Caco-2 (cell line): ENCODE measurements at regions not wholly inside any gene's neighbourhood (a gene's known extent, or its start where the extent isn't known, plus 50 kb on each side); places are given as distances from the start of the nearest gene placed in this dataset.

ENCODE experiments used
- BruUV-seq: library from RNA; stranded (reverse); fragments of 400-500 nt; replicated peaks from 2 replicates; lab custom pipeline; 2021; lab: Mats Ljungman, UMichigan
- CTCF ChIA-PET: fragments of 300-600 bp; sonication (Branson Sonifier 250); formaldehyde crosslinking; loops from one replicate; lab custom pipeline; 2022; ENCODE audit warnings: antibody characterized with exemption; lab: Charles Lee
- POLR2A ChIA-PET: fragments of 300-600 bp; sonication (Branson Sonifier 250); formaldehyde crosslinking; loops from one replicate; lab custom pipeline; 2022; ENCODE audit warnings: antibody characterized with exemption; lab: Charles Lee
- DNase-seq, 2 experiments: peaks; one replicate each; pipeline versions ENCODE4 v3.0.0 to v3.0.0-alpha.2; 2020 to 2022
- H3K27me3 ChIP-seq: replicated peaks from 2 replicates; pipeline ENCODE4 v1.6.0; 2011; ENCODE audit warnings: low read length; ENCODE audit not compliant: control insufficient read depth, insufficient read depth
- H3K36me3 ChIP-seq: 2 replicates; pipeline ENCODE4 v1.5.1; 2011; ENCODE audit warnings: low read length; ENCODE audit not compliant: control insufficient read depth, insufficient read depth
- H3K4me1 ChIP-seq: fragments of 250-450 bp; sonication (Bioruptor Pico); 2 replicates; pipeline ENCODE4 v1.5.1; 2020; ENCODE audit warnings: mild to moderate bottlenecking
- H3K4me3 ChIP-seq: 2 replicates; pipeline ENCODE4 v1.5.1; 2011; ENCODE audit warnings: low read depth, mild to moderate bottlenecking, control low read depth, low read length
- H3K9me3 ChIP-seq: fragments of 250-450 bp; sonication (Bioruptor Pico); 2 replicates; pipeline ENCODE4 v1.5.1; 2020; ENCODE audit warnings: mild to moderate bottlenecking, moderate library complexity
- H3K27ac Mint-ChIP-seq: one replicate; pipeline ENCODE4 v1.8.0; 2022; ENCODE audit warnings: mixed read lengths; ENCODE audit not compliant: unreplicated experiment
- H3K27me3 Mint-ChIP-seq: one replicate; pipeline ENCODE4 v1.8.0; 2022; ENCODE audit warnings: mixed read lengths; ENCODE audit not compliant: insufficient read depth, unreplicated experiment
- H3K36me3 Mint-ChIP-seq: one replicate; pipeline ENCODE4 v1.8.0; 2022; ENCODE audit warnings: mild to moderate bottlenecking, mixed read lengths; ENCODE audit not compliant: insufficient read depth, unreplicated experiment
- H3K4me1 Mint-ChIP-seq: one replicate; pipeline ENCODE4 v1.8.0; 2022; ENCODE audit warnings: low read depth, mixed read lengths; ENCODE audit not compliant: unreplicated experiment
- H3K4me3 Mint-ChIP-seq: one replicate; pipeline ENCODE4 v1.8.0; 2022; ENCODE audit warnings: mild to moderate bottlenecking, moderate library complexity, mixed read lengths; ENCODE audit not compliant: unreplicated experiment
- H3K9me3 Mint-ChIP-seq: one replicate; pipeline ENCODE4 v1.8.0; 2022; ENCODE audit warnings: mixed read lengths; ENCODE audit not compliant: unreplicated experiment
- CTCF ChIP-seq, 2 experiments: fragments of 200-600 bp in 1 of 2; IDR thresholded peaks; 1 replicate in 1 of 2; 2 replicates in 1 of 2; pipeline versions ENCODE4 v1.5.1 to v1.8.0; 2011 to 2022; ENCODE audit warnings: antibody characterized with exemption in 1 of 2, control low read depth in 1 of 2, inconsistent platforms in 1 of 2, low read depth in 1 of 2, low read length in 1 of 2, mild to moderate bottlenecking in 1 of 2, moderate library complexity in 1 of 2; ENCODE audit not compliant: insufficient read depth in 1 of 2, severe bottlenecking in 1 of 2, unreplicated experiment in 1 of 2
- intact Hi-C: fragments of 100-400 bp; cut with micrococcal nuclease; formaldehyde crosslinking; loops from one replicate; pipeline ENCODE4 v1.10.0; 2022; ENCODE audit not compliant: unreplicated experiment

DNA sequence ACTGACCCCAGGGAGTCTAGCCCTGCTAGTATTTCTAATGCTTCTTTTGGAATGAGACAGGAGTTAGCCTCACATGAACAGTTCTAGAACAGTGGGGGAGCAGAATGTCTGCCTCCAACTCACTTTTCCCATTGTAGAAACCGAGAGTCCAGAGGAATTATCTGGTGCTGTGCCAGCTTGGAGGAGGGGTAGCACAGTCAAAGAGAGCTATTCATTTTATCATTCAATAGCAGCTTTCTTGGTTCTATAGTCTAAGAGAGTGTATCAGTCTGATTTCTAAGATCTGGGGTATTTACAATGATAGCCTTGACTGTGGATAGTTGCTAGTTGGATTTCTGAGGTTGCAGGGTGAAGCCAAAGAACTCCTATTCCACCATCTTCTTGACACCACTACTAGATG lies 448.2 kb downstream of the RFPL4B start:
- H3K27me3 Mint-ChIP-seq: peaks cover 9% of the 10 kb centered on the region
- DNase-seq: no peak
- ChIA-PET POLR2A (no interaction called here), CTCF (no interaction called here)
- H3K9me3 Mint-ChIP-seq: no peaks in the 10 kb centered on the region
- no peak overlapping the region for H3K27ac Mint-ChIP-seq
- no TSS peak for BruUV-seq
- no peak for TF ChIP-seq CTCF (IDR thresholded peaks at IDR 0.05; ENCODE audit: insufficient read depth in 1 of 2, low read depth in 1 of 2, low read length in 1 of 2, severe bottlenecking in 1 of 2, unreplicated experiment in 1 of 2)
- no peak overlapping the region for H3K4me3 Mint-ChIP-seq
- intact Hi-C loops: no loop called here
- no peaks in the 10 kb centered on the region for H3K4me1 Mint-ChIP-seq
- no peaks in the 10 kb centered on the region for H3K36me3 Mint-ChIP-seq
- H3K9me3 ChIP-seq: no peaks in the 10 kb centered on the region
- H3K4me3 ChIP-seq: no peak overlapping the region
- no peaks in the 10 kb centered on the region for H3K36me3 ChIP-seq
- H3K27me3 ChIP-seq: no peaks in the 10 kb centered on the region
- H3K4me1 ChIP-seq: no peaks in the 10 kb centered on the region

- Mint-ChIP-seq H3K27ac (no peak overlapping the region), H3K36me3 (no peaks in the 10 kb centered on the region), H3K4me1 (no peaks in the 10 kb centered on the region), H3K4me3 (no peak overlapping the region), H3K9me3 (no peaks in the 10 kb centered on the region), H3K27me3 (peaks cover 9% of the 10 kb centered on the region)
- no peaks in the 10 kb centered on the region for H3K36me3 ChIP-seq
- POLR2A ChIA-PET: no interaction called here
- intact Hi-C loops: no loop called here
- no peak for DNase-seq
- no peaks in the 10 kb centered on the region for H3K4me1 ChIP-seq
- H3K27me3 ChIP-seq: no peaks in the 10 kb centered on the region
- CTCF ChIA-PET: no interaction called here
- no peak overlapping the region for H3K4me3 ChIP-seq
- H3K9me3 ChIP-seq: no peaks in the 10 kb centered on the region
- no peak for TF ChIP-seq CTCF (IDR thresholded peaks at IDR 0.05; ENCODE audit: insufficient read depth in 1 of 2, low read depth in 1 of 2, low read length in 1 of 2, severe bottlenecking in 1 of 2, unreplicated experiment in 1 of 2)
- BruUV-seq: no TSS peak
These were observed 449.6 kb downstream of the RFPL4B start for GRCh38 chr6:112796712-112797111.

GRCh38 chr6:112799889-112800288 lies 452.8 kb downstream of the RFPL4B start:
- CTCF ChIA-PET: no interaction called here

More at GRCh38 chr6:112799889-112800288, 452.8 kb downstream of the RFPL4B start:
- H3K4me1 Mint-ChIP-seq: no peaks in the 10 kb centered on the region
- TF ChIP-seq CTCF (IDR thresholded peaks at IDR 0.05; ENCODE audit: insufficient read depth in 1 of 2, low read depth in 1 of 2, low read length in 1 of 2, severe bottlenecking in 1 of 2, unreplicated experiment in 1 of 2): no peak
- Histone ChIP-seq H3K9me3 (no peaks in the 10 kb centered on the region), H3K4me1 (no peaks in the 10 kb centered on the region), H3K27me3 (no peaks in the 10 kb centered on the region), H3K4me3 (no peak overlapping the region), H3K36me3 (no peaks in the 10 kb centered on the region)
- peaks cover 3% of the 10 kb centered on the region for H3K27me3 Mint-ChIP-seq
- no peak overlapping the region for H3K4me3 Mint-ChIP-seq
- BruUV-seq: no TSS peak
- POLR2A ChIA-PET: no interaction called here
- DNase-seq: no peak
- intact Hi-C loops: no loop called here
- no peak overlapping the region for H3K27ac Mint-ChIP-seq
- H3K36me3 Mint-ChIP-seq: no peaks in the 10 kb centered on the region
- H3K9me3 Mint-ChIP-seq: no peaks in the 10 kb centered on the region
